PC-3 (cell line): ENCODE measurements at regions not wholly inside any gene's neighbourhood (a gene's known extent, or its start where the extent isn't known, plus 50 kb on each side); places are given as distances from the start of the nearest gene placed in this dataset.

ENCODE experiments used
- ATAC-seq: fragments of 200-7000 bp; cut with Tn5 transposase; 2 replicates; pipeline ENCODE4 v1.9.1; 2020; ENCODE audit warnings: mild to moderate bottlenecking, moderate library complexity
- BruUV-seq: library from RNA; stranded (reverse); fragments of 400-500 nt; replicated peaks from 2 replicates; lab custom pipeline; 2021; lab: Mats Ljungman, UMichigan
- CTCF ChIA-PET: fragments of 300-600 bp; sonication (Branson Sonifier 250); formaldehyde crosslinking; loops from one replicate; lab custom pipeline; 2022; ENCODE audit warnings: antibody characterized with exemption; lab: Charles Lee
- POLR2A ChIA-PET: fragments of 300-600 bp; sonication (Branson Sonifier 250); formaldehyde crosslinking; loops from one replicate; lab custom pipeline; 2022; ENCODE audit warnings: antibody characterized with exemption; ENCODE audit not compliant: unreplicated experiment; lab: Charles Lee
- DNase-seq: peaks from one replicate; pipeline ENCODE4 v3.0.0-alpha.2; 2015
- H2AFZ ChIP-seq: fragments of 300-600 bp; sonication (generic); 2 replicates; pipeline ENCODE4 v1.6.0; 2016; ENCODE audit warnings: antibody characterized with exemption, low read length
- H3F3A ChIP-seq: fragments of 300-600 bp; sonication (generic); one replicate; pipeline ENCODE4 v1.6.0; 2017; ENCODE audit warnings: antibody characterized with exemption, low read length, control low read depth, mild to moderate bottlenecking; ENCODE audit not compliant: unreplicated experiment
- H3K27ac ChIP-seq: fragments of 300-600 bp; sonication (generic); 2 replicates; pipeline ENCODE4 v1.5.1; 2016; ENCODE audit warnings: mild to moderate bottlenecking, low read length
- H3K27me3 ChIP-seq: fragments of 300-600 bp; sonication (generic); 2 replicates; pipeline ENCODE4 v1.6.1; 2016; ENCODE audit warnings: low read length, mixed read lengths
- H3K36me3 ChIP-seq: fragments of 300-600 bp; sonication (generic); 2 replicates; pipeline ENCODE4 v1.6.1; 2016; ENCODE audit warnings: low read depth, mixed run types, low read length, mixed read lengths
- H3K4me1 ChIP-seq: fragments of 300-600 bp; sonication (generic); 2 replicates; pipeline ENCODE4 v1.5.1; 2016; ENCODE audit warnings: low read length; ENCODE audit not compliant: insufficient read depth
- H3K4me2 ChIP-seq: fragments of 300-600 bp; sonication (generic); 2 replicates; pipeline ENCODE4 v1.6.0; 2016; ENCODE audit warnings: low read length
- H3K4me3 ChIP-seq: fragments of 300-600 bp; sonication (generic); 2 replicates; pipeline ENCODE4 v1.5.1; 2016; ENCODE audit warnings: mild to moderate bottlenecking, low read length, mixed read lengths
- H3K79me2 ChIP-seq: fragments of 300-600 bp; sonication (generic); 2 replicates; pipeline ENCODE4 v1.6.1; 2017; ENCODE audit warnings: low read length, mixed read lengths
- H3K9ac ChIP-seq: fragments of 300-600 bp; sonication (generic); 2 replicates; pipeline ENCODE4 v1.6.0; 2016; ENCODE audit warnings: mild to moderate bottlenecking, low read length
- H3K9me2 ChIP-seq: fragments of 300-600 bp; sonication (generic); replicated peaks from 2 replicates; pipeline ENCODE4 v1.6.1; 2016; ENCODE audit warnings: mixed run types, low read length, mixed read lengths
- H3K9me3 ChIP-seq: fragments of 300-600 bp; sonication (generic); 2 replicates; pipeline ENCODE4 v1.6.1; 2016; ENCODE audit warnings: low read length, mixed read lengths
- H4K20me1 ChIP-seq: fragments of 300-600 bp; sonication (generic); 2 replicates; pipeline ENCODE4 v1.6.1; 2016; ENCODE audit warnings: low read length, mixed read lengths
- EZH2 ChIP-seq: fragments of 300-600 bp; sonication (generic); IDR thresholded peaks from one replicate; pipeline ENCODE4 v1.6.1; 2017; ENCODE audit warnings: antibody characterized with exemption, mild to moderate bottlenecking, low read length; ENCODE audit not compliant: unreplicated experiment
- EZH2phosphoT487 ChIP-seq: fragments of 300-600 bp; sonication (generic); IDR thresholded peaks from 2 replicates; pipeline ENCODE4 v1.6.1; 2018; ENCODE audit warnings: mild to moderate bottlenecking, antibody characterized with exemption, low read length, borderline replicate concordance
- intact Hi-C: fragments of 100-400 bp; cut with micrococcal nuclease; formaldehyde crosslinking; loops from 2 replicates; pipeline ENCODE4 v1.9.0; 2023
- TF ChIP-seq, protein P1 (sequence below): fragments of 300-600 bp; sonication (generic); conservative IDR thresholded peaks from 2 replicates; pipeline ENCODE4 v1.5.1; 2017; ENCODE audit warnings: antibody characterized with exemption, low read depth, mild to moderate bottlenecking, low read length

DNA sequence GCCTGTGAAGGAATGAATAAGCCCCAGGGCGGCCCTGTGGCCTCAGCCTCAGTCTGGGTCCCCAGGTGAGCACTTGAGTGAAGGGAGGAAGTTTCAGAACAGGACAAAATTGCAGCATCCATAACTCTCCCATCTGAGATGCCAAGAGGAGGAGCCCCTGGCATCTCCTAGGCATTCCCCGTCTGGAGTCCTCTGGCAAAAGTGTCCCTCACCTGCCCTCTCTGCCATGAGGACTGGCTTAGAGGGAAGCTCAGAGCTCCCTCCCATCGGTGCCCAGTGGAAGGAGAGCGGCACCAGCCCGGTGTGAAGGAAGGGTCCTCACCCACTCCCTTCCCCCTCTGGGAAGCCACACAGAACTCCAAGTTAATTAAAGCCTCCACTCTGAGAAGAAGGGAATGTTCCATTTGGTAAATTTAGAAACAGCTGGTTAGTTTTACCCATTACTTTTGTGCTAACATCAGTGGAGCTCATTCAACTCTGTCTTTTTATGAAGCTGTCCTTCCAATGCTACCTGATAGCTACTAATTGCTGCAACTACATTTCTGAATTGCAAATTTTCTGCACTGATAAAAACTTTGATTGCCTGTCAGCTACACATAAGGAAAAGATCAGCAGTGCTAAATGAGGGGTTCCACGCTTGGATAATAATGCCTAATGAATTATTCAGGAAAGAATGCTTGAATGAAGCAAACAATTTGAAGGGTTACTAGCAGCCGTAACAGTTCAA, 123.3 kb upstream of the RCN1 start:
- Histone ChIP-seq H3K9ac (no peak overlapping the region), H2AFZ (no peak overlapping the region), H3K36me3 (no peaks in the 10 kb centered on the region), H3K79me2 (no peaks in the 10 kb centered on the region), H3F3A (no peaks in the 10 kb centered on the region), H3K27ac (no peak overlapping the region), H3K4me2 (no peak overlapping the region), H4K20me1 (no peaks in the 10 kb centered on the region), H3K27me3 (no peaks in the 10 kb centered on the region), H3K9me2 (no peaks in the 10 kb centered on the region), H3K4me1 (peaks cover 6% of the 10 kb centered on the region), H3K4me3 (no peak overlapping the region), H3K9me3 (no peaks in the 10 kb centered on the region)
- no TSS peak for BruUV-seq
- DNase-seq (no peak), ATAC-seq (no peak)
- POLR2A ChIA-PET = no interaction called here
- intact Hi-C loops = no loop called here
- CTCF ChIA-PET = no interaction called here
- no peak for TF ChIP-seq EZH2
- TF ChIP-seq, protein P1, sequence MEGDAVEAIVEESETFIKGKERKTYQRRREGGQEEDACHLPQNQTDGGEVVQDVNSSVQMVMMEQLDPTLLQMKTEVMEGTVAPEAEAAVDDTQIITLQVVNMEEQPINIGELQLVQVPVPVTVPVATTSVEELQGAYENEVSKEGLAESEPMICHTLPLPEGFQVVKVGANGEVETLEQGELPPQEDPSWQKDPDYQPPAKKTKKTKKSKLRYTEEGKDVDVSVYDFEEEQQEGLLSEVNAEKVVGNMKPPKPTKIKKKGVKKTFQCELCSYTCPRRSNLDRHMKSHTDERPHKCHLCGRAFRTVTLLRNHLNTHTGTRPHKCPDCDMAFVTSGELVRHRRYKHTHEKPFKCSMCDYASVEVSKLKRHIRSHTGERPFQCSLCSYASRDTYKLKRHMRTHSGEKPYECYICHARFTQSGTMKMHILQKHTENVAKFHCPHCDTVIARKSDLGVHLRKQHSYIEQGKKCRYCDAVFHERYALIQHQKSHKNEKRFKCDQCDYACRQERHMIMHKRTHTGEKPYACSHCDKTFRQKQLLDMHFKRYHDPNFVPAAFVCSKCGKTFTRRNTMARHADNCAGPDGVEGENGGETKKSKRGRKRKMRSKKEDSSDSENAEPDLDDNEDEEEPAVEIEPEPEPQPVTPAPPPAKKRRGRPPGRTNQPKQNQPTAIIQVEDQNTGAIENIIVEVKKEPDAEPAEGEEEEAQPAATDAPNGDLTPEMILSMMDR = no peak
- no peak for TF ChIP-seq EZH2phosphoT487

DNA sequence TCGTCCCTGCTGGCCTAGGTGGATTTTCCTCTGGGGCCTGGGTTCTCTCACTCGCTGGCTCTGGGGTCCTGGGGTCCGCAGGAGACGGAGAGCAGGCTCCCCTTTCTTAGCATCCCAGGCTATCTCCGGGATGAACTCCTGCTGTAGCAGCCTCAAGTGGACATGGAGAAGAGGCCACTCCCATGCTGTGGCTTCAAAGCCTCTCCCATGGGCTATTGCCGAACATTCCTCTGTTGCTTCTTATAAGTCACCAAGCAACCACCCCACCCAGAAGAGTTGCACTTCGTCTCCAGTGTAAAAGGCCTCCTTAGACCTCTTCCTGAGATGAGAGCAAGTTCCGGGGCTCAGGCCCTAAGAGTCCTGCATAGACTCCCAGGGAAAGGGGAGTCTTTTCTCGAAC, 124.0 kb upstream of the RCN1 start:
- CTCF ChIA-PET = no interaction called here
- Histone ChIP-seq H3K9me3 (no peaks in the 10 kb centered on the region), H3K9ac (no peak overlapping the region), H3F3A (no peaks in the 10 kb centered on the region), H3K27ac (no peak overlapping the region), H3K4me1 (peaks cover 6% of the 10 kb centered on the region), H2AFZ (no peak overlapping the region), H3K4me2 (no peak overlapping the region), H3K79me2 (no peaks in the 10 kb centered on the region), H3K4me3 (no peak overlapping the region), H3K27me3 (no peaks in the 10 kb centered on the region), H3K9me2 (no peaks in the 10 kb centered on the region), H4K20me1 (no peaks in the 10 kb centered on the region), H3K36me3 (no peaks in the 10 kb centered on the region)
- BruUV-seq = no TSS peak
- ATAC-seq = no peak
- no peak for DNase-seq
- intact Hi-C loops = no loop called here
- POLR2A ChIA-PET = no interaction called here
- TF ChIP-seq EZH2 = no peak
- TF ChIP-seq EZH2phosphoT487 = no peak
- TF ChIP-seq, protein P1 = no peak

- H2AFZ ChIP-seq = no peak overlapping the region
- H3K27ac ChIP-seq = no peak overlapping the region
- ATAC-seq (no peak), DNase-seq (no peak)
- H3K9me2 ChIP-seq = no peaks in the 10 kb centered on the region
- H3F3A ChIP-seq = no peaks in the 10 kb centered on the region
- ChIA-PET POLR2A (no interaction called here), CTCF (no interaction called here)
- H3K9ac ChIP-seq = no peak overlapping the region
- peaks cover 15% of the 10 kb centered on the region for H3K4me1 ChIP-seq
- TF ChIP-seq EZH2 (no peak), EZH2phosphoT487 (no peak)
- TF ChIP-seq, protein P1 = no peak
- no peaks in the 10 kb centered on the region for H3K79me2 ChIP-seq
- H3K4me2 ChIP-seq = no peak overlapping the region
- H3K27me3 ChIP-seq = no peaks in the 10 kb centered on the region
- no peaks in the 10 kb centered on the region for H3K9me3 ChIP-seq
- H4K20me1 ChIP-seq = no peaks in the 10 kb centered on the region
- H3K36me3 ChIP-seq = no peaks in the 10 kb centered on the region
- no peak overlapping the region for H3K4me3 ChIP-seq
- no TSS peak for BruUV-seq
- intact Hi-C loops = no loop called here
Observed at GRCh38 chr11:31964181-31964580, 126.7 kb upstream of the RCN1 start.
